ENCODE measurements at regions not wholly inside any gene's neighbourhood (a gene's known extent, or its start where the extent isn't known, plus 50 kb on each side); places are given as distances from the start of the nearest gene placed in this dataset.
A peak's percentile ranks its signal among the peaks of the same experiment; 100 is the strongest.

DNA sequence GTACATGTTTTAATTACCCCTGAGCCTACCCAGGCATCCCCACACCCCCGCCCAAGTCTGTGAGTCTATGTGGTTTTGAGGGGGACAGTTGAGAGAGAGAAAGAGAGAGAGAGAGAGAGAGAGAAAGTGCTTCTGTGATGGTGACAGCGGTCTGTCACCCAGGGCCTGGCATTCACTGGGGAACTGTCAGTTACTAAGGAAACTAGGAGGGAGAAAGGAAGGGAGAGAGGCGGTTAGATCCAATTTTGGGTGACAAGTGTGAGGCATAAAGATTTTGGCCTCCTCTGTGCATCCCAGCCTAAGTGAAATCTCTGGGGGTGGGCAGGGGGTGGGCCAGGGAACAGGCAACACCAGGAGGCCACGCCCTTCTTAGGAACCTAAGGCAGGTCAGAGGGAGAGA lies 498.3 kb downstream of the BUD13 start:
- DNase-seq (ENCODE audit: extremely low read depth in 1 of 11, low read depth in 9 of 11, low spot score in 4 of 11): no peak

DNA sequence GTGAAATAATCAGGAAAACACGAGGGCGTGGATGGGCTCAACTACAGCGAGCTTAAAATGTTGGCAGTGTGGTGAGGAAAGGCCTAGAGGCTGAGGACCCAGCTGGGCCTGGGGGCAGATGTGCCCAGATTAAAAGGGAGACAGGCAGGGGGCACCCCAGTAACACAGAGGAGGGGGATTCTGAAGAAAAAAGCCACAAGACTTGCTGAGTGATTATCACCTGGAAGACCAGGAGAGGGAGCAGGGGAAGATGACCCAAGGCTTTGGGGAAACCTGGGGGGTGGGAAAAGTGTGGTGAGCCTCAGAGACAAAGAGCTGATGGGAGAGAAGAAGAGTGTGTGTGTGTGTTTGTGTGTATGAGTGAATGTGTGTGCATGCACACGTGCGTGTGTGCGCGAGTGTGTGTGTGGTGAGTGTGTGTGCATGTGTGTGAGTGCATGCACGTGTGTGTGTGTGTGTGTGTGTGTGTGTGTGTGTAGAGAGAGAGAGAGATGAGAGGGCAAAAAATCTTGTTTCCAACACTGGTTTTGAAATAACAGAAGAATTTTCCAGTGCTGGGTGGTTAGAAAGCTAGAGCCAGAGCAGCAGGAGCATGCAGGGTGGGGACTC lies 500.5 kb downstream of the BUD13 start:
- DNase-seq (ENCODE audit: extremely low read depth in 1 of 11, low read depth in 9 of 11, low spot score in 4 of 11): no peak

DNA sequence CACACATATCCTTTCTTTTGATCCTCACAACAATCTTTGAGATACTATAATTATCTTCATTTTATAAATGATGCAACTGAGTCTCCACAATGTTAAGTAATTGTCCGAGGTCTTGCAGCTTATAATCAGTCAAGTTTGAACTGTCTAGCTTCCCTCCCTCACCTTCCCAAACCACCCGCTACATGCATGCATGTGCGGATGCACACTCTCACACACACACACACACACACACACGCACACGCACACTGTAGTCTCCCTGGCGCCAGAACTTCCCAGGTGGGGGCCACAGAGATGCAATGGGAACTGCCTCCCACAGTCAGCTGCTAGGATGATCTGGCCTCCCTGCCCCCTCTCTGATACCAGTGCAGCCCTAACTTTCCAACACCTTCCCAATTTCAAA lies 501.3 kb downstream of the BUD13 start:
- DNase-seq (ENCODE audit: extremely low read depth in 1 of 11, low read depth in 9 of 11, low spot score in 4 of 11): no peak

DNA sequence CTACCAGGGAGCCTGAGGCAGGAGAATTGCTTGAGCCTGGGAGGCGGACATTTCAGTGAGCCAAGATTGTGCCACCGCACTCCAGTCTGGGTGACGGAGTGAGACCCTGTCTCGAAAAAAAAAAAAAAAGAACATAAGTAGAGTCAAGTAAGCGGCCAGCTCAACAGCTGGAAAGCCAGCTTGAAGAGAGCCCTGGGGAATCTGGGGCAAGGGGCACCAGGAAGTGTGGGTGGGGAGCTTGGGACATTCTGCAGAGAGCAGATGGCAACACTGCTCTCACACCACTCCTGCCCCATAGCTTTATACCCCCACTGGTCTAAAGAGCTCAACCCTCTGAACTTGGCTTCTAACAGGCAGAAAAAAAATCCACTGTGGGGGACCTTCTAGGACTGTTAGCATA lies 505.6 kb downstream of the BUD13 start:
- no peak for DNase-seq (ENCODE audit: extremely low read depth in 1 of 11, low read depth in 9 of 11, low spot score in 4 of 11)

DNA sequence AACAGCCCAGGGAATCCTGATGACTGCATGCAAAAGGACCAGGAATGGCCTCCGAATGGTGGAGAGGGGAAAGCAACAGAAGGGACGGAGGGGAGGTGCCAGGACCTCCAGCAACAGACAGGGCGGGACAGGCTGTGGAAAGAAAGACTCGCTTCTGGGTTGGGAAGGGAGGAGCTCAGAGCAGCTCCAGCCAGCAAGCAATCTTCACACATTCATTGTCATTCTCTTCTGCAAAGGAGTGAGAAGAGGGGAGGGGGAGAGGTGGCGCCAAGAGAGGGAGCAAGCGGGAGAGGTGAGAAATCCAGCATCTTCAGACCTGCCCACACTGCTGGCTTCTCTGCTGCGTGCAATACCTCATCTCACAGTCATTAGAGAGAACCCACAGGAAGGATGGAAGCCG lies 509.0 kb downstream of the BUD13 start:
- DNase-seq (ENCODE audit: extremely low read depth in 1 of 11, low read depth in 9 of 11, low spot score in 4 of 11): no peak

DNA sequence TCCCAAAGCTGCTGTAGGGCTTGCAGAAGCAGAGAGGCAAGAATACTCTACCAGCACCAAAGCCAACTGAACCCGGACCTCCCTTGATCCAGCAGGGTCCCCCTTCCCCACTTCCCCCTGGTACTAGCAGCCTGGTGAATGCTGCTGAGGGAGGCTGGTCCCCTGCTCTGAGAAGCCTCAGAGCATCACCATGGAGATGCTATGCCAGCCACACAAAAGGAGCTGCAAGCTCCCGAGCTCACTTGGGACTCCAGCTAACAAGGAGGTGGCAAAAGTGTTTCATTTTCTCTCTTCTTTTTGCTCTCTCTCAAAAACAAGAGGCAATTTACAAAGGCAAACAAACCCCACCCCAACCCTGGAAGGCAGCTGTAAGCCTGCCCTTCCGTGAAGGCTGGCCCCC lies 509.8 kb downstream of the BUD13 start:
- no peak for DNase-seq (ENCODE audit: extremely low read depth in 1 of 11, low read depth in 9 of 11, low spot score in 4 of 11)

DNA sequence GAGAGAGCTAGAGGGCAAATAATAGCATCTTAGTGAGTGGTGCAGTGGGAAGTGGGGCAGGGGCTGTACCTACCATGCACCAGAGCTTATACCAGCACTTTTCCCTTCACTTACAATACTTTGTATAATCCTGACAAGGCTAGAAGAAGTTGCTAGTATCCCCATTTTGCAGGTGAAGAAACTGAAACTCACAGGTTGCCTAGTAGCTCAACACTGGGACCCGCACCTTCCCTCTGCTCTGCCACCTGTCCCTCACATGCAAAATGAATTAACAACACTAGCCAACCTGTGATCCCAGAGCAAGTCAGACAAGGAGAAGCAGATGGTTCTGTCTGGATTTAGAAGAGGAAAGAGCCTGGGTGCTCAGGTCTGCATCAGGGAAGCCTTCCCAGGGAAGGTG lies 510.4 kb downstream of the BUD13 start:
- no peak for DNase-seq (ENCODE audit: extremely low read depth in 1 of 11, low read depth in 9 of 11, low spot score in 4 of 11)

DNA sequence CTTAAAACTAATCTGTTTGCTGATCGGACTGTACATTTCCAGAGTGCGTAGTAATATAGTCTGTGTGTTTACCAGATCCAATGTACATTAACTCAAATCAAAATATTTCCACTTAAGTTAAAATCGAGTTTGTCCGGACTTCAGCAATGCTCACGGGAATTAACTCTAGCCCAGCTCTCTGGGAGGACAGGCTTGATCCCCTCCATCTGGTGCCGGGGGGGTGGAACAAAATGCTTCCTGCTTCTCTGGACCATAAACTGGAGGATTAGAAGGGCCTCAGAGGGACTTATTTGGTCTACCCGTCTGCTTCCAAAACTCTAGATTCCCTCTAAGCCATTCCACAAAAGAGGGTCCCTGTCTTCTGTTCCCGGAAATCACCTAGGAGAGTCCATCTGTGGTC lies 511.2 kb downstream of the BUD13 start:
- DNase-seq (ENCODE audit: extremely low read depth in 1 of 11, low read depth in 9 of 11, low spot score in 4 of 11): peak in 8 of 11 donors; percentile 29 to 61 (median 47)

DNA sequence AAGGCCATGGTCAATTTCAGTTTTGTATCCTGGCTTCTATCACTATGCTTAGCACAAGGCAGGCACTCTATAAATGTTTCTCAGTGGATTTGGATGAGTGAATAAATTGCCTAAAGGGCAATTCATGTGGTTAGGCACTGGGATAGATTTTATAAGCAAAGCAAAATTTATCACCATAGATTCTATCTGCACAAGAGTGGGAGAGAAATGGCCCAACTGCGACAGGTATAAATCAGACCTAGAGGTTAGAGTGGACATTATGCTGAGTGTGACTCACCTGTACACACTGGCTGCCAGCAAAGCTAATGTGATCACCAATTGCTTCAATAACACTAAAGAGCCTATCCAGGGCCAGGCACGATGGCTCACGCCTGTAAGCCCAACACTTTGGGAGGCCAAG lies 514.0 kb downstream of the BUD13 start:
- DNase-seq (ENCODE audit: extremely low read depth in 1 of 11, low read depth in 9 of 11, low spot score in 4 of 11): no peak

DNA sequence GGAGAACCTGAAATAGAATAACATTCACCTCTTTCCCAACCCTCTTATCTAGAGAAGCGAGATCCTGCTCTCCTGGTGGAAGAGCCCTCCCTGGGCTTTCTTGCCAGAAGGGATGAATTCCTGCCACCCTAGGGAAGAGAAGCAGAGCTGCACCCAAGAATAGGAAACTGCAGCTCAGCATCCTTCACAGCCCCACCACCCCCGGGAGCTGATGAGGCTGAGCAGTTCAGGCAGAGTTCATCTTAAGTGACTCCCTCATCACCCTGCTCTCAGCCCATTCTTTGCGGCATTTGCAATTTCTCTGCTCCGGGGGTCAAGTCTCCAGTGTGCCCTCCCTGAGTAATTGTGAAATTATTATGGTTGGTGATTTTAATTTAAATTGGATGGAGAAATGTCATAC lies 514.9 kb downstream of the BUD13 start:
- no peak for DNase-seq (ENCODE audit: extremely low read depth in 1 of 11, low read depth in 9 of 11, low spot score in 4 of 11)

DNA sequence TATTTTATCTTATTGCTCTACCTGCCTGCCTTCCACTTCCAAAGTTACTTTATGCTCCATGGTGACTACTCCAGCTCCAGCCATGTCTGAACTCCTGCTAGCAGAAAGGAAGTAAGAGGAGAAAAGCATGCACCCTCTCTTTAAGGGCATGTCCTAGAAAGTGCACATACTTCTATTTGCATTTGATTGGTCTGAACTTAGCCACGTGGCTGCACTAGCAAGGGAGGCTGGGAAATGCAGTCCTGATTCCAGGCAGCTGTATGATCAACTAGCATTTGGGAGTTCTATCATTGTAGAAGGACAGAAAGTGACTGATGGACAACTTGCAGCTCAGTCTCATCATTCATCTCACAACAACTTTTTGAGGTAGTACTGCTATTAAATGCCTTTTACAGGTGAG lies 515.7 kb downstream of the BUD13 start:
- no peak for DNase-seq (ENCODE audit: extremely low read depth in 1 of 11, low read depth in 9 of 11, low spot score in 4 of 11)

DNA sequence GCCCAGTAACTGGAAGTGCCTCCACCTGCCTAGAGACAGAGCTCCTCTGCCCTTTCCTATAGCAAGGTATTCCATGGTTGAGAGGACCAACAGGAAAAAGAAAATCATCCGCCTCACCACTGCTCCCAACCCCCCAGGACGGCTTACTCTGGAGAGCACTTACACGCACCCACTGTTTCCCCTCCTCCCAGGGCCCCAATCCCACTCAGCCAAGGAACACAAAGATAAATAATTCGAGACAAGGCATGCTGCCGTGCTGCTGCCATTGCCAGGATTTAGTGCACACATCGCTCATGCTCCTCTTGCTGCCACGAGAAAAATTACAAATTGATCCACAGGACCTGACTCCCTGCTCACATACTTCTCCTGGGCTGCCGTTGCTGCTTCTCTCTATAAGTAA lies 516.6 kb downstream of the BUD13 start:
- no peak for DNase-seq (ENCODE audit: extremely low read depth in 1 of 11, low read depth in 9 of 11, low spot score in 4 of 11)

DNA sequence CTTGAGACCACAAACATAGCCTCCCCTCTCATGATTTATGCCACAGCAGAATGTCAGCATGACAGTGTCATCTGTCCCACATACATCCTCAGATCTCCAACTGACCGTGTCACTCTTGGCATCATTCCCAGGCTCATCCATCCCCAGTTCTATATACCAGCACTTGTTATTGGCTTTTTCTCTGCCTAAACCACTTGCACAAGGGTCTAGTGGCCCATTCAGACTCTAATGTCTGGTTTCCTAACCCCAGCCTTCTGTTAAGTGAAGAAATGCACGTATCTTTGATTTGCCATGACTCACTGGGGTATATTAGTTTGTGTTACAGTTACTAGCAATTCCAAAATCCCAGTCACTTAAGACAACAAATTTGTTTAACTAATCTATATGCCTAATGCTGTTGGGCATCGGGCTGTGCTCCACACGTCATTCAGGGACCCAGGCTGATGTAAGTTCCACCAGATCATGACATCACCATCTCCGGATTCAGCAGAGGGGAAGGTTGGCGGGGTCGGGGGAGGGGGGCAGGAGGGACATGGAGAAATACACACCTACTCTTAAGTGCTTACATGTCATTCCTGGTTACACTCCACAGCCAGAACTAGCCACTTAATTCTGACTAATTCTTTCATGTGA lies 517.4 kb downstream of the BUD13 start:
- DNase-seq (ENCODE audit: extremely low read depth in 1 of 11, low read depth in 9 of 11, low spot score in 4 of 11): no peak

DNA sequence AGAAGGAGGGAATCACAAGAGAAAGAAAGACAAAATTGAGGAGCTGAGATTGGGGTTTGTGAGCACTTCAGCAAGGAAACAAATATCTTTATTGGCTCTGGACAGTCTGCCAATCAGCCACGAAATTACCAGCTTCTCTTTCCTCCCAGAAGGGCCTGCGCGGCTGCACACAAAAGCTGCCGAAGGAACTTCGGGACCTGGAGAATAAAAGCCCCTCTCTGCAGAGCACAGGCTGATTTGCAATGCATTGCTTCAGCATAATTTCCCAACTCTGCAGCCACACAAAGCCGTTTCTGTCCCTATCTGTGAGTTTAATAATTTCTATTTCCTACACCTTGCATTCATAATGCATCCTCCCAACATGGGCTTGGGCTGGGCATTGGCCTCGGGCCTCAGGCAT lies 522.6 kb downstream of the BUD13 start:
- DNase-seq (ENCODE audit: extremely low read depth in 1 of 11, low read depth in 9 of 11, low spot score in 4 of 11): no peak

DNA sequence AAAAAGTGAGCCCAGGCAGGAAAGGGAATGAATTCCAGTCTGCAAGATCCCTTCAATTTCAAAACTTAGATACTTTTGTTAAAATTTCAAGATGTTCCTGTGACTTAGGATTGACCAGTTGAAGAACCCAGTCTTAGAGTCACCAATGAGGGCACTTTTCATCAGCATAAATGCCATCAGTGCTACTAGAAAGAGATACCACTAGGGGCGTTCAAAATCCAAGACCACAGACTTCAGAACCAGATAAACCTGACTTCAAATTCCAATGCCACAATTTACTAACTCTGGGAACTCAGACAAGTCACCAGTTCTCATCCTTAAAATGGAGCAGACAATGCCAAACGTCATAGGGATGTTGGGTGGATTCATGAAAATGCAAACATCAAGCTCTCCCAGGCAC lies 523.2 kb downstream of the BUD13 start:
- DNase-seq (ENCODE audit: extremely low read depth in 1 of 11, low read depth in 9 of 11, low spot score in 4 of 11): no peak

DNA sequence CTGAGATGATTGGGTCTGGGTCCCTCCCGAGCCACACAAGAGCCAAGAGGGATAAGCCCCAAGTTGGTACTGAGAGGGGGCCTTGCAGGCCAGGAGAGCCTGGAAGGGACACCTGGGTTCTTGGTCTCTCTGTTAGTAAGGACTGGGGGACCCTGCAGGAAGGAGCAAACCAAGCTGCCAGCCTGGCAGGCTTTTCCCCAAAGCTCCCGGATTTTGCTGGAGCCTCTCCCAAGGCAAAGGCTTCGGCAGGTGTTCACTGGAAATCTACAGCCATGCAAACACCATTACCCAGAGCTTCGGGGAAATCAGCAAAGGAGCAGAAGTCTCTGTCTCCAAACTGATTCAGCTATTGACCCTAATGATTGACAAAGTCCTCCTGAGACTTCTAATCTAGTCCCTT lies 527.9 kb downstream of the BUD13 start:
- DNase-seq (ENCODE audit: extremely low read depth in 1 of 11, low read depth in 9 of 11, low spot score in 4 of 11): no peak

DNA sequence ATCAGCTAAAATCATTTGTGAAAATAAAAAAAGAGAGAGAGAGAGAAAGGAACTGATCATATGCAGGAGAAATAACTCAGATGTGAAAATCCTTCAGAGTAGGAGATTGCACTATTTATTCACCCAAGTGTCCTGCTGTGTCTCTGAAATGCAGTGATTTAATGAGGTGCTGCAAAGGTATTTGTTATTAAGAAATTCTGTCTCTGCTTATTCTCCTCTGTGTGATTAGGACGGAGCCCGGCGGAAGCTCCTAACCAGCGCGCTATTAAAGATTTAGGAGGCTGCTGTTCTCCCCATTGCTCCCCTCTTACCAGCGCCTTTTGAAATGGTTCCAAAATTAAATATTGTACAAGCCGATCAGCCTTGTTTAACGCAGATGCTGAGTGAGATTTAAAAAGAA lies 528.3 kb downstream of the BUD13 start:
- DNase-seq (ENCODE audit: extremely low read depth in 1 of 11, low read depth in 9 of 11, low spot score in 4 of 11): no peak

DNA sequence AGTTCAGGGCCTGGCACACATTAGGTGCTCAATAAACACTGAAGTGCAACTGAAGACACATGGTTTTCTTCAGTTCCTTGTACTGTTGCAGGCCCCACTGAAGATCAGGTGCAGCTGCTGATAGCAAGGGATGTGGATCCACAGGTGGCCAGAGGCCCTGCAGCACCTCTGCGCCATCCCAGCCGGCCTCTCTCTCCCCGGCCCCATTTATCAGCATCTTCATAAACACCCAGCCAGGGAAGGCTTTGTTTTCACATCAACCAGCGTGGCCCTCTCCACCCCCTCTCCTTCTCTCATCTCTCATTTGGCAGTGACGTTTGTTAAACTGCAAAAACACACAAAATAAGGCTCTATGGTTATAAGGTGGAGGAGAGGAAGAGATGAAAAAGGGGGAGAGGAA lies 528.8 kb downstream of the BUD13 start:
- no peak for DNase-seq (ENCODE audit: extremely low read depth in 1 of 11, low read depth in 9 of 11, low spot score in 4 of 11)

DNA sequence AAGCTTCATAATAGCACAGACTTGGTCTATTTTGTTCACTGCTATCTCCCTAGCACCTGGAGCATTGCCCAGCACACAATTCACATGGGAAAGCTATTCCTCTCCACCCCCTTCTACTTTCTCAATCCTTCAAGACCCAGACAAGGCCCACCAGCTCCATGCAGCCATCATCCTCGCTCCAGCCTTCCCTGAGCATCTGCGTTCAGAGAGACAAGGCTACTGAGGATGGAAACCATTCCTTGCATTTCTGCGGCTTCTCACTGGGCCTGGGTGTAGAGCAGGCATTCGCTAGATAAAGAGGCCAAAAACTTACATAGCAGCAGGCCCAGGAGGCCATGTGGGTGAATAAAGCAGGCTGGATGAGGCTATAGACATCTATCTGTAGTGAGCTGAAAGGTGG lies 530.8 kb downstream of the BUD13 start:
- DNase-seq (ENCODE audit: extremely low read depth in 1 of 11, low read depth in 9 of 11, low spot score in 4 of 11): no peak

DNA sequence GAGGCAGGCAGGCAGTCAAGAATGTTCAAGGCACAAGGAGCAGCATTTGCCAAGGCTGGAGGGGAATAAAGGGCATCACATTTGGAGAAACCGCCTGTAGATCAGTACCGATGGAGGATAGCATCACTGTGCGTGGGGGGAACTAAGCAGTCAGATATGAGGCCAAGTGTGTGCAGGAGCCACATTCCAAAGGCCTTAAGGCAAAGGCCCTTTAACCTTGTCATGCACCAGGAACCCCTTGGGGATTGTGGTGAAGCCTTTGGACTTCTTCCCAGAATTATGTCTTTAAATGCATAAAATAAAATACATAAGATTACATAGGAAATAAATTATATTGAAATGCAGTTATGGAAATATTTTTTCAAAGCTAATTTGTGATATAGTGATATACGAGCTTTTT lies 532.1 kb downstream of the BUD13 start:
- peak in 1 of 11 donors; percentile 65 for DNase-seq (ENCODE audit: extremely low read depth in 1 of 11, low read depth in 9 of 11, low spot score in 4 of 11)

DNA sequence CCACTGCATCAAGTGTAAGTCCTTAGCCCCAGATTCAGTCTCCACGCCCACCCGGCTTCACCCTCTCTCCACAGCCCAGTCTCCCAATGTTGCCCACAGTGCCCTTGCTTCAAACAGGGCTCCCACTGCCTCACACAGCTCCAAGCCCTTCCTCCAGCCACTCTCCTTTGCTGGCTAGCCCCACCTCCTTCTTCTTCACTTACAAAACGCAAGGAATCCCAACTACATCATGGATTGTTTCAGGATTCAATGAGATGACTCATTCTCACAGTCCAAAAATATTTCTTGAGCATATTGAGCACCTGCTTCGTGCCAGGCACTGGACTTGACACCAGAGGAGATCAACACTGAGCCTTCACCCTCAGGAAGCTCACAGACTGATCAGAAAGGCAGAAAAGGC lies 533.5 kb downstream of the BUD13 start:
- no peak for DNase-seq (ENCODE audit: extremely low read depth in 1 of 11, low read depth in 9 of 11, low spot score in 4 of 11)

All from renal cortex interstitium (tissue), 11 donors.